SH-SY5Y (cell line): ENCODE measurements at regions not wholly inside any gene's neighbourhood (a gene's known extent, or its start where the extent isn't known, plus 50 kb on each side); places are given as distances from the start of the nearest gene placed in this dataset.

ENCODE experiments used
- GATA2 ChIP-seq: IDR thresholded peaks from 2 replicates; pipeline ENCODE4 v1.6.1; 2011; ENCODE audit warnings: mild to moderate bottlenecking, low read depth, low read length
- GATA3 ChIP-seq: IDR thresholded peaks from 2 replicates; pipeline ENCODE4 v1.6.1; 2011; ENCODE audit warnings: low read depth, mild to moderate bottlenecking, low read length, moderate library complexity

DNA sequence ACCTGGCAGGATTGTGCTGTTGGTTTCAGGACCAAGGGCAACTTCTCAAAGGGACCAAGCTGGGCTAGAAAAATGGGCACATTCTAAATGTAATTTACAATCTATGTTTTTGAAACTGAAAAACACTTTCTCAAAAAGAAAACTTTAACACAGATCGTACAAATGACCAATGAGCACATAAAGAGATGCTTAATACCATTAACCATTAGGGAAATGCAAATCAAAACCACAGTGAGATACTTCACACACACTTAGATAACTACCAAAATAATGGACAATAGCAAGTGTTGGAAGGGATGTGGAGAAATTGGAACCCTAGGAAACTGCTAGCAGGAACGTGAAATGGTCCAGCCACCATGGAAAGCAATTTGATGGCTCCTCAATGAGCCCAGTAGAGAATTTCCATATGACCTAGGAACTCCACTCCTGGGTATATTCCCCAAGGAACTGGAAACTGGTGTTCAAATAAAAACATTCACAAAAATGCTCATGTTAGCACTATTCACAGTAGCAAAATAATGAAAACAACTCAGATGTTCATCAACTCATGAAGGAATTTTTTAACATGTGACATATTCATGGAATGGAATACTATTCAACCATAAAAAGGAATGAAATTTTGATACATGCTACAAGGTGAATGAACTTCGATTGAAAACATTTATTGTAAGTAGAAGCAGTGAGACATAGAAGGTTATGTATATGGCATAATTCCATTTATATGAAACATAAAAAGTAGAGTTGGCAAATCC lies 288.3 kb upstream of the NR2F2 start:
- TF ChIP-seq GATA2 = no peak
- no peak for TF ChIP-seq GATA3
